GM23338 (cell line): ENCODE measurements at regions not wholly inside any gene's neighbourhood (a gene's known extent, or its start where the extent isn't known, plus 50 kb on each side); places are given as distances from the start of the nearest gene placed in this dataset.

ENCODE experiments used
- ATAC-seq: fragments of 200-7000 bp; cut with Tn5 transposase; 3 replicates; pipeline ENCODE4 v1.9.1; 2020
- DNase-seq: peaks from one replicate; pipeline ENCODE4 v3.0.0-alpha.2; 2015; ENCODE audit warnings: low spot score
- H2AFZ ChIP-seq: fragments of 200-600 bp; sonication (generic); 2 replicates; pipeline ENCODE4 v1.8.0; 2016; ENCODE audit warnings: antibody characterized with exemption, mild to moderate bottlenecking, moderate library complexity
- H3F3A ChIP-seq: fragments of 200-600 bp; sonication (generic); replicated peaks from 2 replicates; pipeline ENCODE4 v1.8.0; 2017; ENCODE audit warnings: antibody characterized with exemption, mixed run types, low read depth
- H3K27ac ChIP-seq: fragments of 200-600 bp; sonication (generic); 2 replicates; pipeline ENCODE4 v1.6.1; 2016; ENCODE audit warnings: low read depth
- H3K27me3 ChIP-seq: fragments of 200-600 bp; sonication (generic); 2 replicates; pipeline ENCODE4 v1.8.0; 2016; ENCODE audit warnings: mild to moderate bottlenecking, mixed run types, moderate library complexity; ENCODE audit not compliant: insufficient read depth
- H3K36me3 ChIP-seq: fragments of 200-600 bp; sonication (generic); 2 replicates; pipeline ENCODE4 v1.8.0; 2016; ENCODE audit warnings: mild to moderate bottlenecking; ENCODE audit not compliant: insufficient read depth
- H3K4me1 ChIP-seq: fragments of 200-600 bp; sonication (generic); 2 replicates; pipeline ENCODE4 v1.8.0; 2016; ENCODE audit warnings: mild to moderate bottlenecking, moderate library complexity; ENCODE audit not compliant: insufficient read depth
- H3K4me2 ChIP-seq: fragments of 200-600 bp; sonication (generic); 2 replicates; pipeline ENCODE4 v1.7.1; 2017; ENCODE audit warnings: mixed run types
- H3K4me3 ChIP-seq: fragments of 200-600 bp; sonication (generic); 2 replicates; pipeline ENCODE4 v1.6.1; 2016; ENCODE audit warnings: mixed run types
- H3K79me2 ChIP-seq: fragments of 200-600 bp; sonication (generic); replicated peaks from 2 replicates; pipeline ENCODE4 v1.8.0; 2017; ENCODE audit warnings: mild to moderate bottlenecking; ENCODE audit not compliant: insufficient read depth
- H3K9me2 ChIP-seq: fragments of 200-600 bp; sonication (generic); 2 replicates; pipeline ENCODE4 v1.8.0; 2017; ENCODE audit not compliant: insufficient read depth
- H4K20me1 ChIP-seq: fragments of 200-600 bp; sonication (generic); replicated peaks from 2 replicates; pipeline ENCODE4 v1.8.0; 2017; ENCODE audit warnings: mild to moderate bottlenecking; ENCODE audit not compliant: insufficient read depth
- H3K27ac Mint-ChIP-seq: 2 replicates; pipeline ENCODE4 v1.8.0; 2020; ENCODE audit warnings: inconsistent platforms, mild to moderate bottlenecking, moderate library complexity, mixed read lengths
- H3K27me3 Mint-ChIP-seq: 3 replicates; pipeline ENCODE4 v1.8.0; 2022; ENCODE audit warnings: low read depth, mild to moderate bottlenecking, moderate library complexity, mixed read lengths, inconsistent platforms; ENCODE audit not compliant: insufficient read depth, poor library complexity
- H3K36me3 Mint-ChIP-seq: 3 replicates; pipeline ENCODE4 v1.8.0; 2021; ENCODE audit warnings: low read depth, mild to moderate bottlenecking, inconsistent platforms, moderate library complexity, mixed read lengths
- H3K4me1 Mint-ChIP-seq: 3 replicates; pipeline ENCODE4 v1.8.0; 2020; ENCODE audit warnings: mild to moderate bottlenecking, inconsistent platforms, mixed read lengths
- H3K4me3 Mint-ChIP-seq: 3 replicates; pipeline ENCODE4 v1.8.0; 2021; ENCODE audit warnings: moderate library complexity, mild to moderate bottlenecking, inconsistent platforms, mixed read lengths
- H3K9me3 Mint-ChIP-seq: 3 replicates; pipeline ENCODE4 v1.8.0; 2020; ENCODE audit warnings: moderate library complexity, mild to moderate bottlenecking, inconsistent platforms, mixed read lengths
- CREB1 ChIP-seq: fragments of 250-450 bp; sonication (Bioruptor Pico); IDR thresholded peaks from 2 replicates; pipeline ENCODE4 v1.5.0; 2020; ENCODE audit warnings: low read depth, mild to moderate bottlenecking, moderate library complexity
- EZH2 ChIP-seq: fragments of 200-600 bp; sonication (generic); IDR thresholded peaks from one replicate; pipeline ENCODE4 v1.8.0; 2017; ENCODE audit warnings: antibody characterized with exemption, mild to moderate bottlenecking, low read depth; ENCODE audit not compliant: unreplicated experiment
- JUNB ChIP-seq: IDR thresholded peaks from one replicate; pipeline ENCODE4 v1.6.1; 2016; ENCODE audit warnings: antibody characterized with exemption; ENCODE audit not compliant: unreplicated experiment
- NANOG ChIP-seq: IDR thresholded peaks from 2 replicates; pipeline ENCODE4 v1.6.1; 2016; ENCODE audit warnings: antibody characterized with exemption, borderline replicate concordance
- POLR2AphosphoS5 ChIP-seq: IDR thresholded peaks from 2 replicates; pipeline ENCODE4 v1.6.1; 2016; ENCODE audit warnings: antibody characterized with exemption, low read depth
- STAT1 ChIP-seq: IDR thresholded peaks from one replicate; pipeline ENCODE4 v1.6.1; 2016; ENCODE audit warnings: antibody characterized with exemption; ENCODE audit not compliant: unreplicated experiment
- ZNF114 ChIP-seq: fragments of 250-450 bp; sonication (Bioruptor Pico); IDR thresholded peaks from 2 replicates; pipeline ENCODE4 v1.5.0; 2020; ENCODE audit warnings: mild to moderate bottlenecking, moderate library complexity
- ZNF331 ChIP-seq: fragments of 250-450 bp; sonication (Bioruptor Pico); IDR thresholded peaks from 2 replicates; pipeline ENCODE4 v1.5.0; 2020; ENCODE audit warnings: low read depth, mild to moderate bottlenecking, moderate library complexity
- TF ChIP-seq, protein P1 (sequence below): IDR thresholded peaks from 2 replicates; pipeline ENCODE4 v1.6.1; 2016; ENCODE audit warnings: antibody characterized with exemption
- TF ChIP-seq, protein P2 (sequence below), 2 experiments: fragments of 200-600 bp in 1 of 2; sonication (generic) in 1 of 2; conservative IDR thresholded peaks; 2 replicates each; pipeline versions ENCODE4 v1.5.1 to v1.6.1; 2016 to 2017; ENCODE audit warnings: antibody characterized with exemption in 2 of 2, low read depth in 2 of 2, mild to moderate bottlenecking in 2 of 2, moderate library complexity in 1 of 2
- TF ChIP-seq, protein P3 (sequence below): fragments of 250-450 bp; sonication (Bioruptor Pico); IDR thresholded peaks from 2 replicates; pipeline ENCODE4 v1.5.0; 2020; ENCODE audit warnings: mild to moderate bottlenecking, moderate library complexity
- TF ChIP-seq, protein P4 (sequence below): IDR thresholded peaks from one replicate; pipeline ENCODE4 v1.6.1; 2018; ENCODE audit warnings: antibody characterized with exemption; ENCODE audit not compliant: unreplicated experiment

DNA sequence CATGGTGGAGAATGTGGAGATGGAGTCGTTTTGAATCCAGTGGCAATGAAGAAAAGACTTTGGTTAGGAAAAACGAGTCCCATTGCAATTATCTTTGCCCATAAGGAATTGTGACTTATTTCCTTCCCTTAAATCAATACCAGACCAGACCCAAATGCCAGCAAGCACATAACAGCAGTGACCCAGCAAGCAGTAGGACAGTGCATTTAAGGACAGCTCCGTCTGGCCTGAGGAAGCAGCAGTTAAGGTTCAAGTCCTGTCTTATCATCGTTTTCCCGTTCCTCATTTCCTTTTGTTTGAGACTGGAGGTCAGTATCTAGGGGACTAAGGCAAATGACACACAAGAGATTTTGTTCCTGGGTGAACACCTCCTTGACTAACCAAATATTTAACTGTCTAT lies 74.6 kb upstream of the FAM20A start:
- Histone ChIP-seq H3K27ac (no peak overlapping the region), H3K4me1 (no peaks in the 10 kb centered on the region), H3K79me2 (no peaks in the 10 kb centered on the region), H4K20me1 (no peaks in the 10 kb centered on the region), H2AFZ (no peak overlapping the region), H3K4me2 (no peak overlapping the region), H3K27me3 (no peaks in the 10 kb centered on the region), H3F3A (no peaks in the 10 kb centered on the region), H3K9me2 (peaks cover 7% of the 10 kb centered on the region; the same call in 1 of the 2 replicates), H3K36me3 (no peaks in the 10 kb centered on the region), H3K4me3 (no peak overlapping the region)
- ATAC-seq, result no peak
- Mint-ChIP-seq H3K9me3 (peaks cover 2% of the 10 kb centered on the region; the same call in 1 of the 3 replicates), H3K27ac (no peak overlapping the region), H3K4me1 (no peaks in the 10 kb centered on the region; the same call in 2 of the 3 replicates), H3K36me3 (no peaks in the 10 kb centered on the region), H3K4me3 (no peak overlapping the region), H3K27me3 (no peaks in the 10 kb centered on the region)
- no peak for TF ChIP-seq POLR2AphosphoS5
- TF ChIP-seq, protein P1, sequence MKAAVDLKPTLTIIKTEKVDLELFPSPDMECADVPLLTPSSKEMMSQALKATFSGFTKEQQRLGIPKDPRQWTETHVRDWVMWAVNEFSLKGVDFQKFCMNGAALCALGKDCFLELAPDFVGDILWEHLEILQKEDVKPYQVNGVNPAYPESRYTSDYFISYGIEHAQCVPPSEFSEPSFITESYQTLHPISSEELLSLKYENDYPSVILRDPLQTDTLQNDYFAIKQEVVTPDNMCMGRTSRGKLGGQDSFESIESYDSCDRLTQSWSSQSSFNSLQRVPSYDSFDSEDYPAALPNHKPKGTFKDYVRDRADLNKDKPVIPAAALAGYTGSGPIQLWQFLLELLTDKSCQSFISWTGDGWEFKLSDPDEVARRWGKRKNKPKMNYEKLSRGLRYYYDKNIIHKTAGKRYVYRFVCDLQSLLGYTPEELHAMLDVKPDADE, result no peak
- TF ChIP-seq, protein P2, sequence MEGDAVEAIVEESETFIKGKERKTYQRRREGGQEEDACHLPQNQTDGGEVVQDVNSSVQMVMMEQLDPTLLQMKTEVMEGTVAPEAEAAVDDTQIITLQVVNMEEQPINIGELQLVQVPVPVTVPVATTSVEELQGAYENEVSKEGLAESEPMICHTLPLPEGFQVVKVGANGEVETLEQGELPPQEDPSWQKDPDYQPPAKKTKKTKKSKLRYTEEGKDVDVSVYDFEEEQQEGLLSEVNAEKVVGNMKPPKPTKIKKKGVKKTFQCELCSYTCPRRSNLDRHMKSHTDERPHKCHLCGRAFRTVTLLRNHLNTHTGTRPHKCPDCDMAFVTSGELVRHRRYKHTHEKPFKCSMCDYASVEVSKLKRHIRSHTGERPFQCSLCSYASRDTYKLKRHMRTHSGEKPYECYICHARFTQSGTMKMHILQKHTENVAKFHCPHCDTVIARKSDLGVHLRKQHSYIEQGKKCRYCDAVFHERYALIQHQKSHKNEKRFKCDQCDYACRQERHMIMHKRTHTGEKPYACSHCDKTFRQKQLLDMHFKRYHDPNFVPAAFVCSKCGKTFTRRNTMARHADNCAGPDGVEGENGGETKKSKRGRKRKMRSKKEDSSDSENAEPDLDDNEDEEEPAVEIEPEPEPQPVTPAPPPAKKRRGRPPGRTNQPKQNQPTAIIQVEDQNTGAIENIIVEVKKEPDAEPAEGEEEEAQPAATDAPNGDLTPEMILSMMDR (conservative IDR thresholded peaks at IDR 0.05; ENCODE audit: low read depth in 2 of 2), result no peak
- TF ChIP-seq JUNB, result no peak
- TF ChIP-seq STAT1, result no peak
- TF ChIP-seq, protein P3, sequence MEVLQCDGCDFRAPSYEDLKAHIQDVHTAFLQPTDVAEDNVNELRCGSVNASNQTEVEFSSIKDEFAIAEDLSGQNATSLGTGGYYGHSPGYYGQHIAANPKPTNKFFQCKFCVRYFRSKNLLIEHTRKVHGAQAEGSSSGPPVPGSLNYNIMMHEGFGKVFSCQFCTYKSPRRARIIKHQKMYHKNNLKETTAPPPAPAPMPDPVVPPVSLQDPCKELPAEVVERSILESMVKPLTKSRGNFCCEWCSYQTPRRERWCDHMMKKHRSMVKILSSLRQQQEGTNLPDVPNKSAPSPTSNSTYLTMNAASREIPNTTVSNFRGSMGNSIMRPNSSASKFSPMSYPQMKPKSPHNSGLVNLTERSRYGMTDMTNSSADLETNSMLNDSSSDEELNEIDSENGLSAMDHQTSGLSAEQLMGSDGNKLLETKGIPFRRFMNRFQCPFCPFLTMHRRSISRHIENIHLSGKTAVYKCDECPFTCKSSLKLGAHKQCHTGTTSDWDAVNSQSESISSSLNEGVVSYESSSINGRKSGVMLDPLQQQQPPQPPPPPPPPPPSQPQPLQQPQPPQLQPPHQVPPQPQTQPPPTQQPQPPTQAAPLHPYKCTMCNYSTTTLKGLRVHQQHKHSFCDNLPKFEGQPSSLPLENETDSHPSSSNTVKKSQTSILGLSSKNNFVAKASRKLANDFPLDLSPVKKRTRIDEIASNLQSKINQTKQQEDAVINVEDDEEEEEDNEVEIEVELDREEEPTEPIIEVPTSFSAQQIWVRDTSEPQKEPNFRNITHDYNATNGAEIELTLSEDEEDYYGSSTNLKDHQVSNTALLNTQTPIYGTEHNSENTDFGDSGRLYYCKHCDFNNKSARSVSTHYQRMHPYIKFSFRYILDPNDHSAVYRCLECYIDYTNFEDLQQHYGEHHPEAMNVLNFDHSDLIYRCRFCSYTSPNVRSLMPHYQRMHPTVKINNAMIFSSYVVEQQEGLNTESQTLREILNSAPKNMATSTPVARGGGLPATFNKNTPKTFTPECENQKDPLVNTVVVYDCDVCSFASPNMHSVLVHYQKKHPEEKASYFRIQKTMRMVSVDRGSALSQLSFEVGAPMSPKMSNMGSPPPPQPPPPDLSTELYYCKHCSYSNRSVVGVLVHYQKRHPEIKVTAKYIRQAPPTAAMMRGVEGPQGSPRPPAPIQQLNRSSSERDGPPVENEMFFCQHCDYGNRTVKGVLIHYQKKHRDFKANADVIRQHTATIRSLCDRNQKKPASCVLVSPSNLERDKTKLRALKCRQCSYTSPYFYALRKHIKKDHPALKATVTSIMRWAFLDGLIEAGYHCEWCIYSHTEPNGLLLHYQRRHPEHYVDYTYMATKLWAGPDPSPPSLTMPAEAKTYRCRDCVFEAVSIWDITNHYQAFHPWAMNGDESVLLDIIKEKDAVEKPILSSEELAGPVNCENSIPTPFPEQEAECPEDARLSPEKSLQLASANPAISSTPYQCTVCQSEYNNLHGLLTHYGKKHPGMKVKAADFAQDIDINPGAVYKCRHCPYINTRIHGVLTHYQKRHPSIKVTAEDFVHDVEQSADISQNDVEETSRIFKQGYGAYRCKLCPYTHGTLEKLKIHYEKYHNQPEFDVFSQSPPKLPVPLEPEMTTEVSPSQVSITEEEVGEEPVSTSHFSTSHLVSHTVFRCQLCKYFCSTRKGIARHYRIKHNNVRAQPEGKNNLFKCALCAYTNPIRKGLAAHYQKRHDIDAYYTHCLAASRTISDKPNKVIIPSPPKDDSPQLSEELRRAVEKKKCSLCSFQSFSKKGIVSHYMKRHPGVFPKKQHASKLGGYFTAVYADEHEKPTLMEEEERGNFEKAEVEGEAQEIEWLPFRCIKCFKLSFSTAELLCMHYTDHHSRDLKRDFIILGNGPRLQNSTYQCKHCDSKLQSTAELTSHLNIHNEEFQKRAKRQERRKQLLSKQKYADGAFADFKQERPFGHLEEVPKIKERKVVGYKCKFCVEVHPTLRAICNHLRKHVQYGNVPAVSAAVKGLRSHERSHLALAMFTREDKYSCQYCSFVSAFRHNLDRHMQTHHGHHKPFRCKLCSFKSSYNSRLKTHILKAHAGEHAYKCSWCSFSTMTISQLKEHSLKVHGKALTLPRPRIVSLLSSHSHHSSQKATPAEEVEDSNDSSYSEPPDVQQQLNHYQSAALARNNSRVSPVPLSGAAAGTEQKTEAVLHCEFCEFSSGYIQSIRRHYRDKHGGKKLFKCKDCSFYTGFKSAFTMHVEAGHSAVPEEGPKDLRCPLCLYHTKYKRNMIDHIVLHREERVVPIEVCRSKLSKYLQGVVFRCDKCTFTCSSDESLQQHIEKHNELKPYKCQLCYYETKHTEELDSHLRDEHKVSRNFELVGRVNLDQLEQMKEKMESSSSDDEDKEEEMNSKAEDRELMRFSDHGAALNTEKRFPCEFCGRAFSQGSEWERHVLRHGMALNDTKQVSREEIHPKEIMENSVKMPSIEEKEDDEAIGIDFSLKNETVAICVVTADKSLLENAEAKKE (CRISPR knock-in tag), result no peak
- TF ChIP-seq, protein P4, sequence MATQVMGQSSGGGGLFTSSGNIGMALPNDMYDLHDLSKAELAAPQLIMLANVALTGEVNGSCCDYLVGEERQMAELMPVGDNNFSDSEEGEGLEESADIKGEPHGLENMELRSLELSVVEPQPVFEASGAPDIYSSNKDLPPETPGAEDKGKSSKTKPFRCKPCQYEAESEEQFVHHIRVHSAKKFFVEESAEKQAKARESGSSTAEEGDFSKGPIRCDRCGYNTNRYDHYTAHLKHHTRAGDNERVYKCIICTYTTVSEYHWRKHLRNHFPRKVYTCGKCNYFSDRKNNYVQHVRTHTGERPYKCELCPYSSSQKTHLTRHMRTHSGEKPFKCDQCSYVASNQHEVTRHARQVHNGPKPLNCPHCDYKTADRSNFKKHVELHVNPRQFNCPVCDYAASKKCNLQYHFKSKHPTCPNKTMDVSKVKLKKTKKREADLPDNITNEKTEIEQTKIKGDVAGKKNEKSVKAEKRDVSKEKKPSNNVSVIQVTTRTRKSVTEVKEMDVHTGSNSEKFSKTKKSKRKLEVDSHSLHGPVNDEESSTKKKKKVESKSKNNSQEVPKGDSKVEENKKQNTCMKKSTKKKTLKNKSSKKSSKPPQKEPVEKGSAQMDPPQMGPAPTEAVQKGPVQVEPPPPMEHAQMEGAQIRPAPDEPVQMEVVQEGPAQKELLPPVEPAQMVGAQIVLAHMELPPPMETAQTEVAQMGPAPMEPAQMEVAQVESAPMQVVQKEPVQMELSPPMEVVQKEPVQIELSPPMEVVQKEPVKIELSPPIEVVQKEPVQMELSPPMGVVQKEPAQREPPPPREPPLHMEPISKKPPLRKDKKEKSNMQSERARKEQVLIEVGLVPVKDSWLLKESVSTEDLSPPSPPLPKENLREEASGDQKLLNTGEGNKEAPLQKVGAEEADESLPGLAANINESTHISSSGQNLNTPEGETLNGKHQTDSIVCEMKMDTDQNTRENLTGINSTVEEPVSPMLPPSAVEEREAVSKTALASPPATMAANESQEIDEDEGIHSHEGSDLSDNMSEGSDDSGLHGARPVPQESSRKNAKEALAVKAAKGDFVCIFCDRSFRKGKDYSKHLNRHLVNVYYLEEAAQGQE, result no peak
- TF ChIP-seq ZNF114 (CRISPR knock-in tag), result no peak
- TF ChIP-seq ZNF331 (CRISPR knock-in tag), result no peak
- TF ChIP-seq CREB1 (CRISPR knock-in tag), result no peak
- no peak for TF ChIP-seq NANOG
- TF ChIP-seq EZH2, result no peak
- DNase-seq, result no peak
